ENCODE measurements at regions not wholly inside any gene's neighbourhood (a gene's known extent, or its start where the extent isn't known, plus 50 kb on each side); places are given as distances from the start of the nearest gene placed in this dataset.

DNA sequence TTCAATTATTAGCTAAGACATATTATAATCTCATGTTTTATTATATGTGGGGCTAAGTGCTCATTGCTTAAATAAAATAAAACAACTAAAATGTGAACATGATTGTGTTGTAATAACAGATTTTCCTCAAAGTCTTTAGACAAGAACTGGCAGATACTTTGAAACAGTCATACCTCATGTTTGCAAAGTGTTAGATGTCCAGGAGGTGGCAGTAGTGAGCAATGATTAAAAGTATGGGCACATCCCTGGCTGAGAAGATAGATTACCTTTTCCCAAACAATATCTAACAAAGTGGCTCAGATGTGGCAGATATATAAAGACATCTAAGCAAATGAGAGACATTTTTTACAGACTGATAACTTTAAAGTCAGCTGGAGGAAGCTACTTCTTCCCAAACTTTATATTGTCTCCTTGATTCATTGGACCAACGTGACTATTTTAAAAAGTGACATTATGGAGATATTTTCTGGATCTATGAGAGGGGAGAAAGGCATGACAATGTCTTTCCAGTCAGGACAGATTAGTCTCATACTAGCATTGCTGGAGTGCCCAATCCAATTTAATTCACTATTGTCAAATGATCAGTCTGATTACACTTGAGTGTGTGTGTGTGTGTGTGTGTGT lies 269.8 kb downstream of the S1PR1 start:
- TF ChIP-seq, protein P1, sequence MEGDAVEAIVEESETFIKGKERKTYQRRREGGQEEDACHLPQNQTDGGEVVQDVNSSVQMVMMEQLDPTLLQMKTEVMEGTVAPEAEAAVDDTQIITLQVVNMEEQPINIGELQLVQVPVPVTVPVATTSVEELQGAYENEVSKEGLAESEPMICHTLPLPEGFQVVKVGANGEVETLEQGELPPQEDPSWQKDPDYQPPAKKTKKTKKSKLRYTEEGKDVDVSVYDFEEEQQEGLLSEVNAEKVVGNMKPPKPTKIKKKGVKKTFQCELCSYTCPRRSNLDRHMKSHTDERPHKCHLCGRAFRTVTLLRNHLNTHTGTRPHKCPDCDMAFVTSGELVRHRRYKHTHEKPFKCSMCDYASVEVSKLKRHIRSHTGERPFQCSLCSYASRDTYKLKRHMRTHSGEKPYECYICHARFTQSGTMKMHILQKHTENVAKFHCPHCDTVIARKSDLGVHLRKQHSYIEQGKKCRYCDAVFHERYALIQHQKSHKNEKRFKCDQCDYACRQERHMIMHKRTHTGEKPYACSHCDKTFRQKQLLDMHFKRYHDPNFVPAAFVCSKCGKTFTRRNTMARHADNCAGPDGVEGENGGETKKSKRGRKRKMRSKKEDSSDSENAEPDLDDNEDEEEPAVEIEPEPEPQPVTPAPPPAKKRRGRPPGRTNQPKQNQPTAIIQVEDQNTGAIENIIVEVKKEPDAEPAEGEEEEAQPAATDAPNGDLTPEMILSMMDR (IDR thresholded peaks at IDR 0.05): peak; percentile 55; the same call in 1 of the 2 replicates
- TF ChIP-seq POLR2AphosphoS5 (IDR thresholded peaks at IDR 0.05; ENCODE audit: low read depth, low read length): no peak
- TF ChIP-seq, protein P2, sequence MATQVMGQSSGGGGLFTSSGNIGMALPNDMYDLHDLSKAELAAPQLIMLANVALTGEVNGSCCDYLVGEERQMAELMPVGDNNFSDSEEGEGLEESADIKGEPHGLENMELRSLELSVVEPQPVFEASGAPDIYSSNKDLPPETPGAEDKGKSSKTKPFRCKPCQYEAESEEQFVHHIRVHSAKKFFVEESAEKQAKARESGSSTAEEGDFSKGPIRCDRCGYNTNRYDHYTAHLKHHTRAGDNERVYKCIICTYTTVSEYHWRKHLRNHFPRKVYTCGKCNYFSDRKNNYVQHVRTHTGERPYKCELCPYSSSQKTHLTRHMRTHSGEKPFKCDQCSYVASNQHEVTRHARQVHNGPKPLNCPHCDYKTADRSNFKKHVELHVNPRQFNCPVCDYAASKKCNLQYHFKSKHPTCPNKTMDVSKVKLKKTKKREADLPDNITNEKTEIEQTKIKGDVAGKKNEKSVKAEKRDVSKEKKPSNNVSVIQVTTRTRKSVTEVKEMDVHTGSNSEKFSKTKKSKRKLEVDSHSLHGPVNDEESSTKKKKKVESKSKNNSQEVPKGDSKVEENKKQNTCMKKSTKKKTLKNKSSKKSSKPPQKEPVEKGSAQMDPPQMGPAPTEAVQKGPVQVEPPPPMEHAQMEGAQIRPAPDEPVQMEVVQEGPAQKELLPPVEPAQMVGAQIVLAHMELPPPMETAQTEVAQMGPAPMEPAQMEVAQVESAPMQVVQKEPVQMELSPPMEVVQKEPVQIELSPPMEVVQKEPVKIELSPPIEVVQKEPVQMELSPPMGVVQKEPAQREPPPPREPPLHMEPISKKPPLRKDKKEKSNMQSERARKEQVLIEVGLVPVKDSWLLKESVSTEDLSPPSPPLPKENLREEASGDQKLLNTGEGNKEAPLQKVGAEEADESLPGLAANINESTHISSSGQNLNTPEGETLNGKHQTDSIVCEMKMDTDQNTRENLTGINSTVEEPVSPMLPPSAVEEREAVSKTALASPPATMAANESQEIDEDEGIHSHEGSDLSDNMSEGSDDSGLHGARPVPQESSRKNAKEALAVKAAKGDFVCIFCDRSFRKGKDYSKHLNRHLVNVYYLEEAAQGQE (IDR thresholded peaks at IDR 0.05; ENCODE audit: insufficient read depth in 1 of 2, low read depth in 2 of 2, low read length in 1 of 2): no peak
- TF ChIP-seq TCF7L2 (IDR thresholded peaks at IDR 0.05; ENCODE audit: low read depth, low read length): no peak
- TF ChIP-seq SIN3A (IDR thresholded peaks at IDR 0.05; ENCODE audit: borderline replicate concordance, insufficient read depth, low read depth, low read length): no peak

All from Panc1 (cell line).